ENCODE measurements at regions not wholly inside any gene's neighbourhood (a gene's known extent, or its start where the extent isn't known, plus 50 kb on each side); places are given as distances from the start of the nearest gene placed in this dataset.

GRCh38 chr11:69241844-69242243, 52.1 kb upstream of the MYEOV start:
- H3K27ac ChIP-seq, result no peak overlapping the region
- no peaks in the 10 kb centered on the region for H3K36me3 ChIP-seq
- no peak for DNase-seq
- no peaks in the 10 kb centered on the region for H3K9me3 ChIP-seq
- WGBS, 5 donors, result 85 to 91% (median 89%) methylated on average over 4 of the region's 4 CpGs
- peaks cover 0 to 5% (median 0%) of the 10 kb centered on the region in 3 donors for H3K27me3 ChIP-seq
- TF ChIP-seq CTCF (IDR thresholded peaks at IDR 0.05), result no peak
- TF ChIP-seq POLR2AphosphoS5 (IDR thresholded peaks at IDR 0.05), result no peak
- TF ChIP-seq POLR2A (IDR thresholded peaks at IDR 0.05), result no peak
- no peak for TF ChIP-seq EP300 (IDR thresholded peaks at IDR 0.05)
- H3K4me3 ChIP-seq, result no peak overlapping the region
- no peaks in the 10 kb centered on the region for H3K4me1 ChIP-seq
- intact Hi-C loops (cut with DNase I; ENCODE audit: low total_unique reads), result no loop called here

GRCh38 chr11:69242266-69242920, 51.6 kb upstream of the MYEOV start:
- TF ChIP-seq CTCF (IDR thresholded peaks at IDR 0.05) (no peak), POLR2AphosphoS5 (IDR thresholded peaks at IDR 0.05) (no peak), POLR2A (IDR thresholded peaks at IDR 0.05) (no peak), EP300 (IDR thresholded peaks at IDR 0.05) (no peak)
- peak; percentile 7 to 40 for DNase-seq
- Histone ChIP-seq H3K4me1 (no peaks in the 10 kb centered on the region), H3K36me3 (no peaks in the 10 kb centered on the region), H3K9me3 (no peaks in the 10 kb centered on the region), H3K4me3 (no peak overlapping the region), H3K27ac (no peak overlapping the region), H3K27me3 (peaks cover 0 to 5% (median 0%) of the 10 kb centered on the region in 3 donors)
- WGBS, 5 donors, result 48 to 72% (median 65%) methylated on average over 3 of the region's 3 CpGs
- intact Hi-C loops (cut with DNase I; ENCODE audit: low total_unique reads), result no loop called here

- TF ChIP-seq POLR2AphosphoS5 (IDR thresholded peaks at IDR 0.05) (no peak), EP300 (IDR thresholded peaks at IDR 0.05) (no peak), POLR2A (IDR thresholded peaks at IDR 0.05) (no peak), CTCF (IDR thresholded peaks at IDR 0.05) (no peak)
- Histone ChIP-seq H3K4me3 (no peak overlapping the region), H3K27me3 (peaks cover 0 to 5% (median 0%) of the 10 kb centered on the region in 3 donors), H3K4me1 (no peaks in the 10 kb centered on the region), H3K27ac (no peak overlapping the region), H3K36me3 (no peaks in the 10 kb centered on the region), H3K9me3 (no peaks in the 10 kb centered on the region)
- 78 to 100% (median 88%) methylated on average over 1 of the region's 1 CpG for WGBS, 5 donors
- peak in 1 of 2 donors; percentile 18 for DNase-seq
- intact Hi-C loops (cut with DNase I; ENCODE audit: low total_unique reads), result no loop called here
Measured at GRCh38 chr11:69243496-69244200, 50.3 kb upstream of the MYEOV start.
